SU-DHL-6 (cell line): ENCODE measurements at regions not wholly inside any gene's neighbourhood (a gene's known extent, or its start where the extent isn't known, plus 50 kb on each side); places are given as distances from the start of the nearest gene placed in this dataset.

Source experiments
- EZH2phosphoT487 ChIP-seq: fragments of 200-600 bp; sonication (generic), shearing (Covaris generic); conservative IDR thresholded peaks from 2 replicates; pipeline ENCODE4 v1.6.1; 2018; ENCODE audit warnings: mild to moderate bottlenecking, antibody characterized with exemption, low read length, moderate library complexity, mixed read lengths
- TF ChIP-seq, protein P1 (sequence below): fragments of 200-600 bp; sonication (generic); IDR thresholded peaks from one replicate; pipeline ENCODE4 v1.5.1; 2017; ENCODE audit warnings: antibody characterized with exemption, mild to moderate bottlenecking, low read length, moderate library complexity; ENCODE audit not compliant: insufficient read depth, poor library complexity, severe bottlenecking

DNA sequence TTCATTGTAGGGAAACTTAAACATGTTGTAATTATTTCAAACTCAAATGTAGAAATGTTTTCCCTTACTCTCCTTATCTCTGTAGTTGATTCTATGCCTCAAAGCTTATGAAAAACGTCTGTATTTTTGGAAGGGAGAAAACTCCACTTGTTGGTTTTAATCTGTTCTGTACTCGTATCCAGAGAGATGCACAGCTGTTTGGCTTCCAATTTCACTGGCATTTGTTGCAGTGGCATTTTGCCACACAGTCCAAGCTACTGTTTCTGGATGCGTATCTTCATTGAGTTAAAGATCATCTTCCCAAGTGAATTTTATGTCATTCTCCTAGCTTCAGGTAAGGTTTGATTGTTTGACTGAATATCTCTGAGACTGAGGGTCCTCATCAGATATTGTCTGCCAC is 481.4 kb downstream of the TRHDE start:
- TF ChIP-seq, protein P1, sequence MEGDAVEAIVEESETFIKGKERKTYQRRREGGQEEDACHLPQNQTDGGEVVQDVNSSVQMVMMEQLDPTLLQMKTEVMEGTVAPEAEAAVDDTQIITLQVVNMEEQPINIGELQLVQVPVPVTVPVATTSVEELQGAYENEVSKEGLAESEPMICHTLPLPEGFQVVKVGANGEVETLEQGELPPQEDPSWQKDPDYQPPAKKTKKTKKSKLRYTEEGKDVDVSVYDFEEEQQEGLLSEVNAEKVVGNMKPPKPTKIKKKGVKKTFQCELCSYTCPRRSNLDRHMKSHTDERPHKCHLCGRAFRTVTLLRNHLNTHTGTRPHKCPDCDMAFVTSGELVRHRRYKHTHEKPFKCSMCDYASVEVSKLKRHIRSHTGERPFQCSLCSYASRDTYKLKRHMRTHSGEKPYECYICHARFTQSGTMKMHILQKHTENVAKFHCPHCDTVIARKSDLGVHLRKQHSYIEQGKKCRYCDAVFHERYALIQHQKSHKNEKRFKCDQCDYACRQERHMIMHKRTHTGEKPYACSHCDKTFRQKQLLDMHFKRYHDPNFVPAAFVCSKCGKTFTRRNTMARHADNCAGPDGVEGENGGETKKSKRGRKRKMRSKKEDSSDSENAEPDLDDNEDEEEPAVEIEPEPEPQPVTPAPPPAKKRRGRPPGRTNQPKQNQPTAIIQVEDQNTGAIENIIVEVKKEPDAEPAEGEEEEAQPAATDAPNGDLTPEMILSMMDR: no peak
- no peak for TF ChIP-seq EZH2phosphoT487
